Left ventricle myocardium inferior (tissue), 1 donor: ENCODE measurements at regions not wholly inside any gene's neighbourhood (a gene's known extent, or its start where the extent isn't known, plus 50 kb on each side); places are given as distances from the start of the nearest gene placed in this dataset.

Source experiments
- DNase-seq: peaks from one replicate; pipeline ENCODE4 v3.0.0-alpha.2; 2020
- H3K27ac ChIP-seq: fragments of 200-600 bp; replicated peaks from 2 replicates; pipeline ENCODE4 v1.8.0; 2021
- H3K27me3 ChIP-seq: fragments of 200-600 bp; 2 replicates; pipeline ENCODE4 v1.8.0; 2021; ENCODE audit warnings: low read depth
- H3K36me3 ChIP-seq: fragments of 200-600 bp; 2 replicates; pipeline ENCODE4 v1.8.0; 2021
- H3K4me1 ChIP-seq: fragments of 200-600 bp; 2 replicates; pipeline ENCODE4 v1.8.0; 2021
- H3K4me3 ChIP-seq: fragments of 200-600 bp; 2 replicates; pipeline ENCODE4 v1.8.0; 2021; ENCODE audit warnings: mild to moderate bottlenecking, moderate library complexity
- H3K9me3 ChIP-seq: fragments of 200-600 bp; replicated peaks from 2 replicates; pipeline ENCODE4 v1.8.0; 2021
- CTCF ChIP-seq: fragments of 200-600 bp; IDR thresholded peaks from 2 replicates; pipeline ENCODE4 v1.8.0; 2021; ENCODE audit warnings: antibody characterized with exemption, mild to moderate bottlenecking, borderline replicate concordance
- intact Hi-C: fragments of 100-400 bp; cut with micrococcal nuclease; formaldehyde crosslinking; loops from one replicate; pipeline ENCODE4 v1.11.0; 2022
- donor health status: DM: no; HTN: yes; CAD: no; lungs with severe emphysema.

DNA sequence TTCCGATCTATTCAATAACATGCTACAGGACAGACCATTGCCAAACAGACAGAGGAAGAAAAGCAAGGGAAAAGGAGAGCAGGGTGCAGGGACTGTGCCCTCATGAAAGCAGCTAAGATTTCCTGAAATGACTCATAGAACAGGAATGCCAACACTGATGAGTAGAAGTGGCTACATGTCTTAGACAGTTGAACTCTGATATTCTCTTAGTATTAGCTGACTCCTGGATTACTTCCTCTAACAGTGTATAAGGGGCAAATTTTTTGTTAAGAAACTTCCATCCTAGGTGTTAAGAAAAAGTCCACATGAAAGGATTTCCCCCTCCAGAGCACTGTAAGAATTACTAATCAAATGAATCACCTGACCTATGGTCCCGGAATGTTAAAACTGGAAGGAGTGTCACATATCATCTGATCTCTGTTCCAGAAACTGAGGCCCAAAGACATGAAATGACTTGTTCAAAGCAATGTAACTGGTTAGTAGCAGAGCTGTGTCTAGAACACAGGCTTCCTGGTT, 224.9 kb downstream of the IBTK start:
- intact Hi-C loops, result no loop called here
- no peak for DNase-seq
- TF ChIP-seq CTCF, result no peak

GRCh38 chr6:82017773-82018172, 229.8 kb downstream of the IBTK start:
- no peaks in the 10 kb centered on the region for H3K9me3 ChIP-seq
- no peak for TF ChIP-seq CTCF
- intact Hi-C loops, result no loop called here
- peaks cover 54% of the 10 kb centered on the region for H3K4me1 ChIP-seq
- H3K27me3 ChIP-seq, result no peaks in the 10 kb centered on the region
- H3K27ac ChIP-seq, result peak overlapping the region; percentile 84
- no peak for DNase-seq
- no peaks in the 10 kb centered on the region for H3K36me3 ChIP-seq
- no peak overlapping the region for H3K4me3 ChIP-seq

More for the DNA sequence above, 224.9 kb downstream of the IBTK start:
- Histone ChIP-seq H3K4me1 (peaks cover 13% of the 10 kb centered on the region), H3K27me3 (no peaks in the 10 kb centered on the region), H3K27ac (no peak overlapping the region), H3K36me3 (no peaks in the 10 kb centered on the region), H3K9me3 (no peaks in the 10 kb centered on the region), H3K4me3 (no peak overlapping the region)

- H3K9me3 ChIP-seq, result peaks cover 3% of the 10 kb centered on the region
- TF ChIP-seq CTCF, result no peak
- DNase-seq, result no peak
- intact Hi-C loops, result no loop called here
- no peaks in the 10 kb centered on the region for H3K27me3 ChIP-seq
- H3K4me3 ChIP-seq, result no peak overlapping the region
- H3K27ac ChIP-seq, result peak overlapping the region; percentile 84
- H3K36me3 ChIP-seq, result no peaks in the 10 kb centered on the region
- peaks cover 49% of the 10 kb centered on the region for H3K4me1 ChIP-seq
These were observed 230.3 kb downstream of the IBTK start for GRCh38 chr6:82017288-82017687.

- Histone ChIP-seq H3K4me3 (no peak overlapping the region), H3K27ac (peak overlapping the region; percentile 84), H3K9me3 (peaks cover 3% of the 10 kb centered on the region), H3K27me3 (no peaks in the 10 kb centered on the region), H3K36me3 (no peaks in the 10 kb centered on the region), H3K4me1 (peaks cover 49% of the 10 kb centered on the region)
- TF ChIP-seq CTCF, result no peak
- intact Hi-C loops, result no loop called here
- DNase-seq, result no peak
These were observed 232.0 kb downstream of the IBTK start for GRCh38 chr6:82015526-82015925.

- intact Hi-C loops, result no loop called here
- TF ChIP-seq CTCF, result no peak
- H3K9me3 ChIP-seq, result peaks cover 7% of the 10 kb centered on the region
- no peak for DNase-seq
- H3K36me3 ChIP-seq, result no peaks in the 10 kb centered on the region
- H3K27ac ChIP-seq, result peak overlapping the region; percentile 84
- no peak overlapping the region for H3K4me3 ChIP-seq
- peaks cover 49% of the 10 kb centered on the region for H3K4me1 ChIP-seq
- no peaks in the 10 kb centered on the region for H3K27me3 ChIP-seq
These were observed 232.5 kb downstream of the IBTK start for GRCh38 chr6:82015043-82015442.
